GM21825 (cell line): ENCODE measurements at regions not wholly inside any gene's neighbourhood (a gene's known extent, or its start where the extent isn't known, plus 50 kb on each side); places are given as distances from the start of the nearest gene placed in this dataset.

ENCODE experiments used
- ATAC-seq: cut with Tn5 transposase; IDR thresholded peaks from one replicate; pipeline ENCODE4 v1.9.1; 2021; ENCODE audit warnings: mild to moderate bottlenecking, moderate library complexity; ENCODE audit not compliant: unreplicated experiment

GRCh38 chr16:86765389-86766026, 187.2 kb downstream of the FOXL1 start:
- no peak for ATAC-seq

- no peak for ATAC-seq
These were observed 188.4 kb downstream of the FOXL1 start for GRCh38 chr16:86766700-86767099.

GRCh38 chr16:86768228-86768791, 190.0 kb downstream of the FOXL1 start:
- no peak for ATAC-seq

- no peak for ATAC-seq
These were observed 190.7 kb downstream of the FOXL1 start for GRCh38 chr16:86768999-86769398.

GRCh38 chr16:86771506-86772460, 193.4 kb downstream of the FOXL1 start:
- ATAC-seq, result no peak

- ATAC-seq, result no peak
These were observed 194.5 kb downstream of the FOXL1 start for GRCh38 chr16:86772671-86773353.

- no peak for ATAC-seq
These were observed 195.0 kb downstream of the FOXL1 start for GRCh38 chr16:86773354-86773715.

- ATAC-seq, result no peak
These were observed 196.6 kb downstream of the FOXL1 start for GRCh38 chr16:86774931-86775330.

- no peak for ATAC-seq
These were observed 197.2 kb downstream of the FOXL1 start for GRCh38 chr16:86775511-86775921.

GRCh38 chr16:86777381-86777946, 199.1 kb downstream of the FOXL1 start:
- no peak for ATAC-seq

GRCh38 chr16:86778108-86778745, 199.9 kb downstream of the FOXL1 start:
- ATAC-seq, result no peak

- ATAC-seq, result no peak
These were observed 200.6 kb downstream of the FOXL1 start for GRCh38 chr16:86778978-86779377.

GRCh38 chr16:86781046-86781445, 202.7 kb downstream of the FOXL1 start:
- no peak for ATAC-seq

- no peak for ATAC-seq
These were observed 205.6 kb downstream of the FOXL1 start for GRCh38 chr16:86783636-86784626.

- ATAC-seq, result no peak
These were observed 208.0 kb downstream of the FOXL1 start for GRCh38 chr16:86786338-86786737.

- no peak for ATAC-seq
These were observed 208.6 kb downstream of the FOXL1 start for GRCh38 chr16:86786994-86787393.

GRCh38 chr16:86787538-86787937, 209.2 kb downstream of the FOXL1 start:
- ATAC-seq, result no peak

- ATAC-seq, result no peak
These were observed 211.3 kb downstream of the FOXL1 start for GRCh38 chr16:86789621-86790051.
